H1 (cell line): ENCODE measurements at regions not wholly inside any gene's neighbourhood (a gene's known extent, or its start where the extent isn't known, plus 50 kb on each side); places are given as distances from the start of the nearest gene placed in this dataset.

Experiments used
- CTCF ChIA-PET: fragments of 300-600 bp; sonication (Branson Sonifier 250); formaldehyde crosslinking; loops from one replicate; lab custom pipeline; 2021; ENCODE audit not compliant: partially characterized antibody; lab: Charles Lee
- POLR2A ChIA-PET: fragments of 300-600 bp; sonication (Branson Sonifier 250); formaldehyde crosslinking; loops from one replicate; lab custom pipeline; 2021; ENCODE audit warnings: inconsistent platforms; ENCODE audit not compliant: partially characterized antibody; lab: Charles Lee
- DNase-seq, 2 experiments: peaks; one replicate each; pipeline versions ENCODE4 v3.0.0 to v3.0.0-alpha.2; 2010 to 2022; ENCODE audit warnings: low spot score in 2 of 2, low read depth in 1 of 2, mixed read lengths in 1 of 2
- FAIRE-seq: peaks from 2 replicates; lab custom pipeline; 2011; peaks lifted over from hg19 to GRCh38; lab: Jason Lieb, UNC
- H2AFZ ChIP-seq: 2 replicates; pipeline ENCODE4 v1.8.1; 2012; ENCODE audit warnings: low read length, inconsistent platforms
- H2AK5ac ChIP-seq: 2 replicates; pipeline ENCODE4 v1.6.1; 2013; ENCODE audit warnings: low read depth, low read length
- H2BK120ac ChIP-seq: replicated peaks from 2 replicates; pipeline ENCODE3; 2013; ENCODE audit warnings: low read depth, low read length, inconsistent platforms
- H2BK12ac ChIP-seq: 2 replicates; pipeline ENCODE4 v1.6.1; 2013; ENCODE audit warnings: low read depth, low read length
- H2BK15ac ChIP-seq: 2 replicates; pipeline ENCODE4 v1.6.1; 2013; ENCODE audit warnings: low read length
- H2BK20ac ChIP-seq: 2 replicates; pipeline ENCODE4 v1.6.1; 2013; ENCODE audit warnings: low read length
- H2BK5ac ChIP-seq: 2 replicates; pipeline ENCODE4 v1.6.1; 2013; ENCODE audit warnings: low read depth, low read length
- H3K14ac ChIP-seq: 2 replicates; pipeline ENCODE4 v1.6.1; 2013; ENCODE audit warnings: inconsistent platforms; ENCODE audit not compliant: insufficient read length
- H3K18ac ChIP-seq: 2 replicates; pipeline ENCODE4 v1.6.1; 2013; ENCODE audit warnings: low read length; ENCODE audit errors: extremely low read depth
- H3K23ac ChIP-seq: 2 replicates; pipeline ENCODE4 v1.6.1; 2013; ENCODE audit warnings: inconsistent platforms; ENCODE audit not compliant: insufficient read length
- H3K23me2 ChIP-seq: 2 replicates; pipeline ENCODE4 v1.6.1; 2013; ENCODE audit warnings: low read depth, low read length
- H3K27ac ChIP-seq: 2 replicates; pipeline ENCODE4 v1.6.1; 2011; ENCODE audit warnings: low read depth, low read length, inconsistent platforms
- H3K27me3 ChIP-seq, 4 experiments: replicated peaks in 1 of 4; 1 replicate in 1 of 4; 2 replicates in 3 of 4; pipeline versions ENCODE4 v1.6.1 to v1.8.1; 2011 to 2013; ENCODE audit warnings: low read length in 3 of 4, mild to moderate bottlenecking in 3 of 4, inconsistent platforms in 2 of 4, mixed read lengths in 2 of 4, moderate library complexity in 1 of 4; ENCODE audit not compliant: control insufficient read depth in 3 of 4, insufficient read depth in 3 of 4; ENCODE audit errors: extremely low read depth in 1 of 4
- H3K36me3 ChIP-seq, 4 experiments: 2 replicates each; pipeline versions ENCODE4 v1.6.1 to v1.8.1; 2011 to 2013; ENCODE audit warnings: mild to moderate bottlenecking in 4 of 4, low read length in 3 of 4, moderate library complexity in 2 of 4, control low read depth in 1 of 4, inconsistent platforms in 1 of 4; ENCODE audit not compliant: insufficient read depth in 4 of 4, control insufficient read depth in 2 of 4
- H3K4ac ChIP-seq: replicated peaks from 2 replicates; pipeline ENCODE3; 2013; ENCODE audit warnings: low read length, low read depth, mixed read lengths, inconsistent platforms; ENCODE audit not compliant: insufficient read length
- H3K4me1 ChIP-seq, 4 experiments: replicated peaks in 1 of 4; 1 replicate in 1 of 4; 2 replicates in 3 of 4; pipeline versions ENCODE4 v1.6.1 to v1.8.1; 2011 to 2013; ENCODE audit warnings: low read length in 3 of 4, inconsistent platforms in 2 of 4, mixed read lengths in 1 of 4; ENCODE audit not compliant: insufficient read depth in 4 of 4, control insufficient read depth in 3 of 4
- H3K4me2 ChIP-seq, 2 experiments: 2 replicates each; pipeline versions ENCODE4 v1.6.1 to v1.8.1; 2011 to 2013; ENCODE audit warnings: low read depth in 2 of 2, low read length in 2 of 2, control low read depth in 1 of 2, inconsistent platforms in 1 of 2, mild to moderate bottlenecking in 1 of 2; ENCODE audit not compliant: insufficient read depth in 1 of 2
- H3K4me3 ChIP-seq, 4 experiments: fragments of 200-600, 300-600 bp in 1 of 4; sonication (generic), shearing (Covaris generic), sonication (Bioruptor Twin) in 1 of 4; 2 replicates each; pipeline versions ENCODE4 v1.5.1 to v1.8.1; 2011 to 2016; ENCODE audit warnings: low read length in 4 of 4, low read depth in 3 of 4, control low read depth in 2 of 4, inconsistent platforms in 2 of 4, mild to moderate bottlenecking in 2 of 4, mixed read lengths in 1 of 4, moderate library complexity in 1 of 4; ENCODE audit not compliant: insufficient read depth in 2 of 4; ENCODE audit errors: extremely low read depth in 1 of 4
- H3K56ac ChIP-seq: replicated peaks from 2 replicates; pipeline ENCODE3; 2013; ENCODE audit warnings: low read depth, mild to moderate bottlenecking, mixed read lengths, low read length, inconsistent platforms; ENCODE audit not compliant: insufficient read length
- H3K79me1 ChIP-seq: 2 replicates; pipeline ENCODE4 v1.6.1; 2013; ENCODE audit warnings: low read depth, low read length, control low read depth
- H3K79me2 ChIP-seq, 2 experiments: 2 replicates each; pipeline versions ENCODE4 v1.6.1 to v1.8.1; 2012 to 2013; ENCODE audit warnings: low read length in 2 of 2, mild to moderate bottlenecking in 2 of 2, inconsistent platforms in 1 of 2; ENCODE audit not compliant: insufficient read depth in 2 of 2, control insufficient read depth in 1 of 2
- H3K9ac ChIP-seq, 4 experiments: replicated peaks in 1 of 4; 1 replicate in 1 of 4; 2 replicates in 3 of 4; pipeline versions ENCODE4 v1.6.1 to v1.8.1; 2011 to 2013; ENCODE audit warnings: low read depth in 3 of 4, low read length in 3 of 4, control low read depth in 2 of 4, mild to moderate bottlenecking in 2 of 4, moderate library complexity in 2 of 4, inconsistent platforms in 1 of 4; ENCODE audit errors: extremely low read depth in 1 of 4
- H3K9me3 ChIP-seq, 2 experiments: 2 replicates each; pipeline versions ENCODE4 v1.6.1 to v1.8.1; 2012 to 2013; ENCODE audit warnings: mild to moderate bottlenecking in 2 of 2, moderate library complexity in 2 of 2, control low read depth in 1 of 2, inconsistent platforms in 1 of 2, low read depth in 1 of 2, low read length in 1 of 2, mixed read lengths in 1 of 2; ENCODE audit not compliant: insufficient read depth in 2 of 2
- H4K20me1 ChIP-seq, 2 experiments: replicated peaks in 1 of 2; 2 replicates each; pipeline versions ENCODE3 to v1.8.1; 2011 to 2013; ENCODE audit warnings: inconsistent platforms in 2 of 2, low read length in 2 of 2, mild to moderate bottlenecking in 1 of 2; ENCODE audit not compliant: insufficient read depth in 2 of 2, control insufficient read depth in 1 of 2
- H4K5ac ChIP-seq: 2 replicates; pipeline ENCODE4 v1.6.1; 2013; ENCODE audit warnings: low read length, low read depth, mixed read lengths, inconsistent platforms; ENCODE audit not compliant: insufficient read length
- H4K8ac ChIP-seq: 2 replicates; pipeline ENCODE4 v1.8.0; 2013; ENCODE audit warnings: mild to moderate bottlenecking, moderate library complexity, low read length, inconsistent platforms; ENCODE audit not compliant: insufficient read depth; ENCODE audit errors: extremely low read depth
- H4K91ac ChIP-seq: replicated peaks from 2 replicates; pipeline ENCODE3; 2013; ENCODE audit warnings: low read length, mixed read lengths, inconsistent platforms; ENCODE audit not compliant: insufficient read length
- BACH1 ChIP-seq: IDR thresholded peaks from 2 replicates; pipeline ENCODE4 v1.6.1; 2012; ENCODE audit warnings: low read length, improper control_type of control experiment
- CREB1 ChIP-seq: IDR thresholded peaks from 2 replicates; pipeline ENCODE4 v1.6.1; 2012; ENCODE audit warnings: inconsistent platforms
- HDAC6 ChIP-seq: IDR thresholded peaks from one replicate; pipeline ENCODE4 v1.7.1; 2012; ENCODE audit warnings: low read depth, mild to moderate bottlenecking, inconsistent platforms, low read length, moderate library complexity
- TF ChIP-seq, protein P1 (sequence below): IDR thresholded peaks from 2 replicates; pipeline ENCODE4 v1.6.1; 2012; ENCODE audit warnings: inconsistent platforms

GRCh38 chr2:150888337-150888736 is 373.3 kb downstream of the RBM43 start:
- Histone ChIP-seq H3K79me2 (no peaks in the 10 kb centered on the region), H3K18ac (no peak overlapping the region), H3K9ac (no peak overlapping the region), H4K5ac (no peak overlapping the region), H3K23me2 (no peaks in the 10 kb centered on the region), H2BK15ac (no peak overlapping the region), H3K4me3 (no peak overlapping the region), H3K56ac (no peak overlapping the region), H2AK5ac (no peak overlapping the region), H3K79me1 (no peaks in the 10 kb centered on the region), H2BK20ac (no peak overlapping the region), H3K27ac (no peak overlapping the region), H2BK12ac (no peak overlapping the region), H4K20me1 (no peaks in the 10 kb centered on the region), H3K27me3 (peaks cover 0 to 2% (median 0%) of the 10 kb centered on the region in 4 experiments; a peak in 2 of 7 replicates), H3K36me3 (no peaks in the 10 kb centered on the region), H2BK120ac (no peak overlapping the region), H3K23ac (no peak overlapping the region), H3K4me2 (no peak overlapping the region), H2BK5ac (no peak overlapping the region)
- ChIA-PET CTCF (no interaction called here), POLR2A (no interaction called here)
- no peak for DNase-seq
- TF ChIP-seq BACH1 (no peak), CREB1 (no peak), HDAC6 (no peak)
- TF ChIP-seq, protein P1, sequence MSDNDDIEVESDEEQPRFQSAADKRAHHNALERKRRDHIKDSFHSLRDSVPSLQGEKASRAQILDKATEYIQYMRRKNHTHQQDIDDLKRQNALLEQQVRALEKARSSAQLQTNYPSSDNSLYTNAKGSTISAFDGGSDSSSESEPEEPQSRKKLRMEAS, result no peak
- TF ChIP-seq, all 59 proteins: peak for 0
- no peak overlapping the region for H3K4ac ChIP-seq
- H3K9me3 ChIP-seq, result no peaks in the 10 kb centered on the region
- no peak overlapping the region for H4K8ac ChIP-seq
- no peak overlapping the region for H4K91ac ChIP-seq
- H3K4me1 ChIP-seq, result no peaks in the 10 kb centered on the region
- no peak overlapping the region for H2AFZ ChIP-seq
- H3K14ac ChIP-seq, result no peak overlapping the region
- FAIRE-seq, result no peak
